Karpas-422 (cell line): ENCODE measurements at regions not wholly inside any gene's neighbourhood (a gene's known extent, or its start where the extent isn't known, plus 50 kb on each side); places are given as distances from the start of the nearest gene placed in this dataset.
A peak's percentile ranks its signal among the peaks of the same experiment; 100 is the strongest.
"Not testable (repeated sequence)": the region's sequence is repeated elsewhere in the genome, so short reads cannot be mapped to it uniquely, and the experiment has no call there.

Experiments
- DNase-seq: peaks from one replicate; pipeline ENCODE4 v3.0.0-alpha.2; 2015
- H2AFZ ChIP-seq: fragments of 200-600 bp; sonication (generic); 2 replicates; pipeline ENCODE4 v1.6.1; 2014; ENCODE audit warnings: antibody characterized with exemption, low read length, mixed read lengths
- H3K27ac ChIP-seq: fragments of 200-600 bp; sonication (generic); 2 replicates; pipeline ENCODE4 v1.5.1; 2014; ENCODE audit warnings: mild to moderate bottlenecking, low read length, moderate library complexity
- H3K27me3 ChIP-seq: fragments of 200-600 bp; sonication (generic); 2 replicates; pipeline ENCODE4 v1.6.1; 2014; ENCODE audit warnings: low read length, mixed read lengths
- H3K36me3 ChIP-seq: fragments of 200-600 bp; sonication (generic); 2 replicates; pipeline ENCODE4 v1.6.1; 2014; ENCODE audit warnings: low read length, mixed read lengths; ENCODE audit not compliant: insufficient read depth
- H3K4me1 ChIP-seq: fragments of 200-600 bp; sonication (generic); 2 replicates; pipeline ENCODE4 v1.6.1; 2014; ENCODE audit warnings: mild to moderate bottlenecking, low read length, mixed read lengths
- H3K4me2 ChIP-seq: fragments of 200-600 bp; sonication (generic); 2 replicates; pipeline ENCODE4 v1.6.1; 2014; ENCODE audit warnings: low read length, low read depth, mild to moderate bottlenecking; ENCODE audit not compliant: poor library complexity, severe bottlenecking
- H3K4me3 ChIP-seq: fragments of 200-600 bp; sonication (generic); 2 replicates; pipeline ENCODE4 v1.5.1; 2014; ENCODE audit warnings: mild to moderate bottlenecking, antibody characterized with exemption, low read length, mixed read lengths
- H3K79me2 ChIP-seq: fragments of 200-600 bp; sonication (generic); 2 replicates; pipeline ENCODE4 v1.6.1; 2014; ENCODE audit warnings: mild to moderate bottlenecking, low read length, mixed read lengths
- H3K9ac ChIP-seq: fragments of 200-600 bp; sonication (generic); 2 replicates; pipeline ENCODE4 v1.6.0; 2014; ENCODE audit warnings: low read length
- H3K9me2 ChIP-seq: fragments of 200-600 bp; sonication (generic), shearing (Covaris generic); replicated peaks from 2 replicates; pipeline ENCODE4 v1.6.0; 2014; ENCODE audit warnings: mild to moderate bottlenecking, low read length, moderate library complexity; ENCODE audit not compliant: insufficient read depth
- H3K9me3 ChIP-seq: fragments of 300-700, 200-600 bp; sonication (generic); 2 replicates; pipeline ENCODE4 v1.6.1; 2014; ENCODE audit warnings: low read length, mixed read lengths
- H4K20me1 ChIP-seq: fragments of 200-600 bp; sonication (generic); 2 replicates; pipeline ENCODE4 v1.6.1; 2014; ENCODE audit warnings: mild to moderate bottlenecking, antibody characterized with exemption, low read length, low read depth; ENCODE audit not compliant: insufficient read depth

DNA sequence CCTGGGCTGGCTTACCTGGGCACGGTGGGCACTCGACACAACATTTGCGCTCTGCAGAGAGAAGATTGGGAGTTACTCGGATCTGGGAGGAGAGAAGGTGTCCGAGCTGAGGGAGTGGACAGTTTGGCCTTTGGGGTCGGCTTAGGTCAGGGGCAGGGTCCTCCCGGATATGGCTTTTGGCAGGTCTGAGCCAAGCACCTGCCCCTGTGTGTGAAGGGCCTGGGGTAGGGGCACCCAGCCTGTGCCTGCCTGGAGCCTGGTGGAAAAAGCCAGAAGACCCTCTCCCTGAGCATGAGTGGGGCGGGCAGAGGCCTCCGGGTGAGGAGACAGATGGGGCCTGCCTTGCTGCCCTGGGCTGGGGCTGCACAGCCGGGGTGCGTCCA is 117.7 kb downstream of the TMEM121 start:
- H4K20me1 ChIP-seq, H2AFZ ChIP-seq, DNase-seq, H3K79me2 ChIP-seq, H3K36me3 ChIP-seq, H3K9me2 ChIP-seq, H3K4me3 ChIP-seq, H3K27me3 ChIP-seq, H3K4me2 ChIP-seq, H3K9me3 ChIP-seq, H3K4me1 ChIP-seq, H3K9ac ChIP-seq, H3K27ac ChIP-seq: not testable (repeated sequence)

DNA sequence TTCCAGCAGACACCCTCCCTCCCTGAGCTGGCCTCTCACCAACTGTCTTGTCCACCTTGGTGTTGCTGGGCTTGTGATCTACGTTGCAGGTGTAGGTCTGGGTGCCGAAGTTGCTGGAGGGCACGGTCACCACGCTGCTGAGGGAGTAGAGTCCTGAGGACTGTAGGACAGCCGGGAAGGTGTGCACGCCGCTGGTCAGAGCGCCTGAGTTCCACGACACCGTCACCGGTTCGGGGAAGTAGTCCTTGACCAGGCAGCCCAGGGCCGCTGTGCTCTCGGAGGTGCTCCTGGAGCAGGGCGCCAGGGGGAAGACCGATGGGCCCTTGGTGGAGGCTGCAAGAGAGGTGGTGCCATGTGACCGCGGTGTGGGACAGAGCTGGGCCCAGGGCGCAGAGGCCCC is 118.1 kb downstream of the TMEM121 start:
- H3K4me3 ChIP-seq, H3K9me2 ChIP-seq, H3K9ac ChIP-seq, H2AFZ ChIP-seq, H3K79me2 ChIP-seq, H3K4me2 ChIP-seq, H3K36me3 ChIP-seq, DNase-seq, H3K27ac ChIP-seq, H3K27me3 ChIP-seq, H4K20me1 ChIP-seq, H3K4me1 ChIP-seq, H3K9me3 ChIP-seq: not testable (repeated sequence)

GRCh38 chr14:105644891-105645290 is 118.5 kb downstream of the TMEM121 start:
- H3K9ac ChIP-seq, DNase-seq, H3K4me2 ChIP-seq: not testable (repeated sequence)

GRCh38 chr14:105645389-105645788 is 119.0 kb downstream of the TMEM121 start:
- H3K4me1 ChIP-seq, H3K79me2 ChIP-seq, H3K36me3 ChIP-seq, DNase-seq, H4K20me1 ChIP-seq, H3K9ac ChIP-seq, H3K9me3 ChIP-seq, H2AFZ ChIP-seq, H3K9me2 ChIP-seq, H3K4me3 ChIP-seq, H3K27me3 ChIP-seq, H3K27ac ChIP-seq, H3K4me2 ChIP-seq: not testable (repeated sequence)

More at GRCh38 chr14:105644891-105645290, 118.5 kb downstream of the TMEM121 start:
- not testable (repeated sequence) for H3K9me3 ChIP-seq, H3K4me1 ChIP-seq, H3K36me3 ChIP-seq, H4K20me1 ChIP-seq, H3K27me3 ChIP-seq, H2AFZ ChIP-seq, H3K27ac ChIP-seq, H3K4me3 ChIP-seq, H3K9me2 ChIP-seq, H3K79me2 ChIP-seq

DNA sequence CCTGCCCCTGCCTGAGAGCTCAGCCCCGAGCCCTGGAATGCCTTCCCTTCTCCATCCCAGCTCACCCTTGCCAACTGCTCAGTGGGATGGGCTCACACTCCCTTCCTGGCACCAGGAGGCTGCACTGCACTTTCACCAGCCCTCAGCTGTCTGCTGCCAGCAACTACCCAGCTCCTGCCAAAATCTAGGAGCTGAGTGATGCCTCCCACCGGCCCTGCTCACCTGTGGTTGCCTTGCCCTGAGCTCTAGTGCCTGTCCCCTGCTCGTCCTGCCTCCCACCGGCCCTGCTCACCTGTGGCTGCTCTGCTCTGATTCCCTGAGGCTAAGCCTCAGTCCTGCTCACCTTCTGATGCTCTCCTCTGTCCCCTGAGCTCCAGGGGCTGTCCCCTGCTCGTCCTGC is 119.8 kb downstream of the TMEM121 start:
- no peak overlapping the region for H3K9ac ChIP-seq
- no peak overlapping the region for H3K27ac ChIP-seq
- no peaks in the 10 kb centered on the region for H3K9me3 ChIP-seq
- H2AFZ ChIP-seq: no peak overlapping the region
- H3K4me1 ChIP-seq: peaks cover 7% of the 10 kb centered on the region
- no peak overlapping the region for H3K4me2 ChIP-seq
- H3K79me2 ChIP-seq: no peaks in the 10 kb centered on the region
- no peaks in the 10 kb centered on the region for H4K20me1 ChIP-seq
- H3K36me3 ChIP-seq: no peaks in the 10 kb centered on the region; the same call in 1 of the 2 replicates
- no peak overlapping the region for H3K4me3 ChIP-seq
- no peaks in the 10 kb centered on the region for H3K9me2 ChIP-seq
- no peaks in the 10 kb centered on the region for H3K27me3 ChIP-seq
- no peak for DNase-seq

GRCh38 chr14:105646711-105647281 is 120.4 kb downstream of the TMEM121 start:
- not testable (repeated sequence) for H3K4me1 ChIP-seq, H3K4me3 ChIP-seq, H4K20me1 ChIP-seq, H3K27ac ChIP-seq, H2AFZ ChIP-seq, H3K9me2 ChIP-seq, DNase-seq, H3K9me3 ChIP-seq, H3K27me3 ChIP-seq, H3K36me3 ChIP-seq, H3K9ac ChIP-seq, H3K79me2 ChIP-seq, H3K4me2 ChIP-seq

DNA sequence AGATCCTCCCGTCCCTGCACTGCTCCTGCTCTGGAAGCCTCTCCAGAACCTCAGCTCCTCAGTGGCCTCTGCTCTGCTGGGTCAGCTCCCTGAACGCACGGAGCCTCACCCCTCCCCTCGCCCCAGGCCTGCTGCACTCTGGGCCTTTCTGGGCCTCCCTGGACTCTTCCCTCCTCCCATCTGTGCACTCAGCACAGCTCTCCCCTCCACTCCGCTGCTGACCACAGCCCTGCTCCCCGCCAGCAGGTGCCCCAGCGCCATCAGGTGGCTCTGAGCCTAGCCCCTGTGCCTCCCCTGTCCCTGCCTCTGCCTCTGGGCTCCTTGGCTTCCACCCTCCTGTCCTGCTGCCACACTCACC is 121.0 kb downstream of the TMEM121 start:
- H3K4me1 ChIP-seq, H3K4me2 ChIP-seq: not testable (repeated sequence)

GRCh38 chr14:105647784-105648608 is 121.6 kb downstream of the TMEM121 start:
- Histone ChIP-seq H3K36me3 (no peaks in the 10 kb centered on the region; the same call in 1 of the 2 replicates), H3K9me2 (no peaks in the 10 kb centered on the region), H3K79me2 (no peaks in the 10 kb centered on the region), H3K27me3 (no peaks in the 10 kb centered on the region), H3K4me2 (peak overlapping the region; percentile 16), H2AFZ (peak overlapping the region; percentile 23; the same call in 1 of the 2 replicates), H3K9ac (no peak overlapping the region), H3K9me3 (no peaks in the 10 kb centered on the region), H3K4me3 (no peak overlapping the region), H3K27ac (no peak overlapping the region), H3K4me1 (peaks cover 7% of the 10 kb centered on the region), H4K20me1 (no peaks in the 10 kb centered on the region)
- no peak for DNase-seq

More for the DNA sequence above, 121.0 kb downstream of the TMEM121 start:
- H4K20me1 ChIP-seq, H3K27me3 ChIP-seq, H3K9me3 ChIP-seq, H3K79me2 ChIP-seq, H3K4me3 ChIP-seq, H3K27ac ChIP-seq, H2AFZ ChIP-seq, H3K9me2 ChIP-seq, DNase-seq, H3K9ac ChIP-seq, H3K36me3 ChIP-seq: not testable (repeated sequence)
